GM12878 (cell line): ENCODE measurements at regions not wholly inside any gene's neighbourhood (a gene's known extent, or its start where the extent isn't known, plus 50 kb on each side); places are given as distances from the start of the nearest gene placed in this dataset.

Experiments used
- ATAC-seq: fragments of 200-7000 bp; cut with Tn5 transposase; 3 replicates; pipeline ENCODE4 v1.9.1; 2020; ENCODE audit warnings: mild to moderate bottlenecking, moderate library complexity
- BruUV-seq: library from RNA; stranded (reverse); fragments of 400-500 nt; replicated peaks from 2 replicates; lab custom pipeline; 2021; lab: Mats Ljungman, UMichigan
- CTCF ChIA-PET: fragments of 300-600 bp; sonication (Branson Sonifier 250); formaldehyde crosslinking; extraction: SDS; loops from one replicate; lab custom pipeline; 2021; ENCODE audit warnings: inconsistent platforms; lab: Yijun Ruan, JAX
- POLR2A ChIA-PET: fragments of 350-600 bp; formaldehyde crosslinking; extraction: SDS; loops from one replicate; lab custom pipeline; 2021; ENCODE audit warnings: inconsistent platforms; lab: Charles Lee
- RAD21 ChIA-PET: fragments of 300-600 bp; sonication (Branson Sonifier 250); formaldehyde crosslinking; loops from one replicate; lab custom pipeline; 2023; ENCODE audit warnings: antibody characterized with exemption; ENCODE audit not compliant: unreplicated experiment; lab: Charles Lee
- SMC1A ChIA-PET: fragments of 300-600 bp; sonication (Branson Sonifier 250); formaldehyde crosslinking; loops from one replicate; lab custom pipeline; 2023; ENCODE audit not compliant: unreplicated experiment, uncharacterized antibody; lab: Charles Lee
- DNase-seq: peaks from one replicate; pipeline ENCODE4 v3.0.0-alpha.2; 2011; ENCODE audit warnings: low read depth, low spot score
- FAIRE-seq: peaks from 3 replicates; lab custom pipeline; 2011; peaks lifted over from hg19 to GRCh38; lab: Jason Lieb, UNC
- H2AFZ ChIP-seq: 2 replicates; pipeline ENCODE4 v1.6.0; 2011; ENCODE audit warnings: low read depth, low read length, control low read depth; ENCODE audit not compliant: control insufficient read depth
- H3K27ac ChIP-seq: 2 replicates; pipeline ENCODE4 v1.5.1; 2011; ENCODE audit warnings: control low read depth; ENCODE audit not compliant: control insufficient read depth, insufficient read depth
- H3K27me3 ChIP-seq, 2 experiments: replicated peaks in 1 of 2; 2 replicates each; pipeline versions ENCODE4 v1.6.0 to v1.6.1; 2011; ENCODE audit warnings: low read length in 1 of 2; ENCODE audit not compliant: control insufficient read depth in 2 of 2, insufficient read depth in 2 of 2
- H3K36me3 ChIP-seq, 2 experiments: 2 replicates each; pipeline ENCODE4 v1.5.1; 2011; ENCODE audit warnings: low read length in 1 of 2; ENCODE audit not compliant: control insufficient read depth in 2 of 2, insufficient read depth in 2 of 2
- H3K4me1 ChIP-seq: 2 replicates; pipeline ENCODE4 v1.6.1; 2011; ENCODE audit warnings: mild to moderate bottlenecking, low read length, moderate library complexity, mixed read lengths; ENCODE audit not compliant: control insufficient read depth, insufficient read depth
- H3K4me2 ChIP-seq: 2 replicates; pipeline ENCODE4 v1.6.0; 2011; ENCODE audit warnings: control low read depth; ENCODE audit not compliant: control insufficient read depth, insufficient read depth
- H3K4me3 ChIP-seq: fragments of 200-600 bp; sonication (generic); 2 replicates; pipeline ENCODE4 v1.5.1; 2016
- H3K79me2 ChIP-seq: 2 replicates; pipeline ENCODE4 v1.6.0; 2011; ENCODE audit warnings: low read length; ENCODE audit not compliant: control insufficient read depth, insufficient read depth
- H3K9ac ChIP-seq: 2 replicates; pipeline ENCODE4 v1.8.0; 2011; ENCODE audit warnings: low read length, control low read depth, mixed read lengths; ENCODE audit not compliant: control insufficient read depth, insufficient read depth
- H3K9me3 ChIP-seq: replicated peaks from 3 replicates; pipeline ENCODE4 v1.5.1; 2011; ENCODE audit warnings: mild to moderate bottlenecking, low read length; ENCODE audit not compliant: control insufficient read depth, insufficient read depth
- H4K20me1 ChIP-seq: 2 replicates; pipeline ENCODE4 v1.6.0; 2011; ENCODE audit not compliant: control insufficient read depth, insufficient read depth
- ATF2 ChIP-seq: IDR thresholded peaks from 2 replicates; pipeline ENCODE4 v1.6.1; 2012; ENCODE audit warnings: low read length, inconsistent platforms
- BCL3 ChIP-seq: IDR thresholded peaks from 2 replicates; pipeline ENCODE4 v1.6.1; 2011; ENCODE audit warnings: borderline replicate concordance, low read depth, mild to moderate bottlenecking, moderate library complexity, low read length; ENCODE audit not compliant: insufficient read depth, poor library complexity, severe bottlenecking
- CBX5 ChIP-seq: sonication (generic); IDR thresholded peaks from 2 replicates; pipeline ENCODE4 v1.6.1; 2016; ENCODE audit warnings: low read depth, moderate library complexity, mild to moderate bottlenecking, inconsistent platforms
- DPF2 ChIP-seq: fragments of 450-650 bp; IDR thresholded peaks from 2 replicates; pipeline ENCODE4 v1.6.1; 2017; ENCODE audit warnings: mild to moderate bottlenecking
- HDGF ChIP-seq: fragments of 450-650 bp; IDR thresholded peaks from 2 replicates; pipeline ENCODE4 v1.6.1; 2016; ENCODE audit warnings: antibody characterized with exemption
- NFYB ChIP-seq: IDR thresholded peaks from 2 replicates; pipeline ENCODE4 v1.6.1; 2011; ENCODE audit warnings: low read depth, mild to moderate bottlenecking, low read length, improper control_type of control experiment, moderate library complexity; ENCODE audit not compliant: insufficient read depth
- RELB ChIP-seq: fragments of 450-650 bp; IDR thresholded peaks from 2 replicates; pipeline ENCODE4 v1.6.1; 2017; ENCODE audit warnings: low read depth, mild to moderate bottlenecking, moderate library complexity
- STAT3 ChIP-seq: IDR thresholded peaks from 2 replicates; pipeline ENCODE4 v1.6.1; 2011; ENCODE audit warnings: low read depth, low read length, improper control_type of control experiment
- TCF3 ChIP-seq: IDR thresholded peaks from 2 replicates; pipeline ENCODE4 v1.6.1; 2012; ENCODE audit warnings: low read depth, mild to moderate bottlenecking, low read length, borderline replicate concordance; ENCODE audit not compliant: insufficient read depth
- USF2 ChIP-seq: IDR thresholded peaks from 2 replicates; pipeline ENCODE4 v1.6.1; 2011; ENCODE audit warnings: low read depth, low read length, improper control_type of control experiment, borderline replicate concordance
- YY1 ChIP-seq: IDR thresholded peaks from 2 replicates; pipeline ENCODE4 v1.6.1; 2011; ENCODE audit warnings: low read depth, mild to moderate bottlenecking, low read length
- ZBTB40 ChIP-seq: fragments of 450-650 bp; IDR thresholded peaks from 2 replicates; pipeline ENCODE4 v1.6.1; 2016; ENCODE audit warnings: mild to moderate bottlenecking, moderate library complexity, borderline replicate concordance
- WGBS: methylation state at CpG from one replicate; pipeline ENCODE4 v1.1.6; 2016; ENCODE audit warnings: low lambda C conversion rate; ENCODE audit not compliant: insufficient replicate concordance, insufficient coverage; ENCODE audit errors: missing lambda C conversion rate; 5-methylcytosine and 5-hydroxymethylcytosine counted together
- in situ Hi-C: fragments of 300-500 bp; cut with MboI; formaldehyde crosslinking; loops from 9 replicates; pipeline ENCODE4 v1.14.3; 2018; ENCODE audit warnings: mixed read lengths
- intact Hi-C: fragments of 100-400 bp; cut with micrococcal nuclease; formaldehyde crosslinking; loops from one replicate; pipeline ENCODE4 v1.14.2; 2022; ENCODE audit not compliant: unreplicated experiment

- FAIRE-seq (no peak), ATAC-seq (no peak), DNase-seq (no peak)
- Histone ChIP-seq H3K27me3 (no peaks in the 10 kb centered on the region), H3K27ac (no peak overlapping the region), H3K36me3 (no peaks in the 10 kb centered on the region), H3K4me3 (no peak overlapping the region), H2AFZ (no peak overlapping the region), H3K79me2 (no peaks in the 10 kb centered on the region), H3K4me1 (no peaks in the 10 kb centered on the region), H3K9me3 (no peaks in the 10 kb centered on the region), H3K9ac (no peak overlapping the region), H3K4me2 (no peak overlapping the region), H4K20me1 (no peaks in the 10 kb centered on the region)
- WGBS = 67% methylated on average over 8 of the region's 8 CpGs
- in situ Hi-C loops (no loop called here), intact Hi-C loops (no loop called here)
- ChIA-PET POLR2A (interaction anchor here (0.5 to 1.1 kb wide), 2 partner anchors 27 to 124 kb away, joined by 3 to 8 read pairs; no protein-coding TSS in a partner anchor), RAD21 (no interaction called here), CTCF (interaction anchor here (0.8 to 1.1 kb wide), 2 partner anchors 13 to 124 kb away, joined by 3 to 4 read pairs; no protein-coding TSS in a partner anchor), SMC1A (interaction anchor here (1.0 kb wide), 1 partner anchor 14 kb away, joined by 3 read pairs; no protein-coding TSS in a partner anchor)
- BruUV-seq = no TSS peak
- TF ChIP-seq ATF2 (no peak), STAT3 (no peak), BCL3 (no peak), CBX5 (no peak), YY1 (no peak), RELB (no peak), NFYB (no peak), HDGF (no peak), DPF2 (no peak), TCF3 (no peak), USF2 (no peak), ZBTB40 (no peak)
These were observed 114.9 kb upstream of the ANKRD1 start for GRCh38 chr10:91035650-91036292.
